Activated T-helper 1 cell treated with anti-CD3 and anti-CD28 coated beads, Interleukin-12 subunit alpha, Interleukin-12 subunit beta, Interleukin-2, Interleukin-4 antibody, amounts not matched to agents 30 ng/mL and 10 ng/mL and 1 ng/mL, durations not matched to agents 14 hours and 24 hours and 36 hours (primary cell): ENCODE measurements at regions not wholly inside any gene's neighbourhood (a gene's known extent, or its start where the extent isn't known, plus 50 kb on each side); places are given as distances from the start of the nearest gene placed in this dataset.
"Not testable (repeated sequence)": the region's sequence is repeated elsewhere in the genome, so short reads cannot be mapped to it uniquely, and the experiment has no call there.

Experiments used
- DNase-seq: peaks from one replicate; pipeline ENCODE4 v3.0.0; 2021; ENCODE audit warnings: low spot score
- H3K27ac Mint-ChIP-seq: one replicate; pipeline ENCODE4 v1.8.0; 2021; ENCODE audit warnings: mild to moderate bottlenecking, mixed read lengths
- H3K27me3 Mint-ChIP-seq: one replicate; pipeline ENCODE4 v1.8.0; 2022; ENCODE audit warnings: mild to moderate bottlenecking, moderate library complexity, mixed read lengths; ENCODE audit not compliant: insufficient read depth
- H3K36me3 Mint-ChIP-seq: one replicate; pipeline ENCODE4 v1.8.0; 2021; ENCODE audit warnings: low read depth, mixed read lengths
- H3K4me1 Mint-ChIP-seq: one replicate; pipeline ENCODE4 v1.8.0; 2021; ENCODE audit warnings: low read depth, mixed read lengths
- H3K4me3 Mint-ChIP-seq: one replicate; pipeline ENCODE4 v1.8.0; 2021; ENCODE audit warnings: mild to moderate bottlenecking, moderate library complexity, mixed read lengths
- H3K9me3 Mint-ChIP-seq: one replicate; pipeline ENCODE4 v1.8.0; 2021; ENCODE audit warnings: mixed read lengths
- intact Hi-C: fragments of 100-400 bp; cut with micrococcal nuclease; formaldehyde crosslinking; loops from one replicate; pipeline ENCODE4 v1.15.1; 2024

- DNase-seq, H3K4me1 Mint-ChIP-seq, intact Hi-C loops, H3K36me3 Mint-ChIP-seq, H3K4me3 Mint-ChIP-seq, H3K27ac Mint-ChIP-seq, H3K27me3 Mint-ChIP-seq: not testable (repeated sequence)
- H3K9me3 Mint-ChIP-seq: peaks cover 71% of the 10 kb centered on the region
Measured at GRCh38 chr4:49219489-49220225, 233.6 kb downstream of the CWH43 start.

- no peak overlapping the region for H3K4me3 Mint-ChIP-seq
- no peak overlapping the region for H3K27ac Mint-ChIP-seq
- DNase-seq: no peak
- no peaks in the 10 kb centered on the region for H3K36me3 Mint-ChIP-seq
- H3K27me3 Mint-ChIP-seq: no peaks in the 10 kb centered on the region
- H3K4me1 Mint-ChIP-seq: no peaks in the 10 kb centered on the region
- intact Hi-C loops: no loop called here
- H3K9me3 Mint-ChIP-seq: peaks cover 63% of the 10 kb centered on the region
Measured at GRCh38 chr4:49221209-49221608, 235.1 kb downstream of the CWH43 start.

GRCh38 chr4:49222810-49223209 lies 236.7 kb downstream of the CWH43 start:
- H3K27me3 Mint-ChIP-seq, H3K4me1 Mint-ChIP-seq, intact Hi-C loops, DNase-seq, H3K36me3 Mint-ChIP-seq, H3K27ac Mint-ChIP-seq, H3K4me3 Mint-ChIP-seq: not testable (repeated sequence)
- H3K9me3 Mint-ChIP-seq: peaks cover 53% of the 10 kb centered on the region

GRCh38 chr4:49226216-49226866 lies 240.3 kb downstream of the CWH43 start:
- H3K4me1 Mint-ChIP-seq, H3K36me3 Mint-ChIP-seq, H3K27me3 Mint-ChIP-seq, H3K27ac Mint-ChIP-seq, H3K4me3 Mint-ChIP-seq, DNase-seq, intact Hi-C loops: not testable (repeated sequence)
- peaks cover 30% of the 10 kb centered on the region for H3K9me3 Mint-ChIP-seq

- H3K4me3 Mint-ChIP-seq, intact Hi-C loops, H3K27me3 Mint-ChIP-seq, DNase-seq, H3K4me1 Mint-ChIP-seq, H3K27ac Mint-ChIP-seq, H3K36me3 Mint-ChIP-seq: not testable (repeated sequence)
- peaks cover 18% of the 10 kb centered on the region for H3K9me3 Mint-ChIP-seq
Measured at GRCh38 chr4:49227941-49228340, 241.9 kb downstream of the CWH43 start.

GRCh38 chr4:49229243-49229642 lies 243.2 kb downstream of the CWH43 start:
- DNase-seq, H3K27me3 Mint-ChIP-seq, H3K4me3 Mint-ChIP-seq, H3K36me3 Mint-ChIP-seq, intact Hi-C loops, H3K27ac Mint-ChIP-seq, H3K4me1 Mint-ChIP-seq: not testable (repeated sequence)
- peaks cover 18% of the 10 kb centered on the region for H3K9me3 Mint-ChIP-seq

GRCh38 chr4:49229713-49230112 lies 243.6 kb downstream of the CWH43 start:
- intact Hi-C loops, DNase-seq, H3K4me3 Mint-ChIP-seq, H3K27ac Mint-ChIP-seq, H3K36me3 Mint-ChIP-seq, H3K4me1 Mint-ChIP-seq, H3K27me3 Mint-ChIP-seq: not testable (repeated sequence)
- H3K9me3 Mint-ChIP-seq: peaks cover 17% of the 10 kb centered on the region

- H3K36me3 Mint-ChIP-seq, intact Hi-C loops, DNase-seq, H3K27ac Mint-ChIP-seq, H3K4me1 Mint-ChIP-seq, H3K4me3 Mint-ChIP-seq, H3K27me3 Mint-ChIP-seq: not testable (repeated sequence)
- H3K9me3 Mint-ChIP-seq: peaks cover 30% of the 10 kb centered on the region
Measured at GRCh38 chr4:49233346-49233745, 247.3 kb downstream of the CWH43 start.

GRCh38 chr4:49233749-49234148 lies 247.7 kb downstream of the CWH43 start:
- intact Hi-C loops, H3K4me1 Mint-ChIP-seq, H3K4me3 Mint-ChIP-seq, DNase-seq, H3K27ac Mint-ChIP-seq, H3K27me3 Mint-ChIP-seq, H3K36me3 Mint-ChIP-seq: not testable (repeated sequence)
- peaks cover 29% of the 10 kb centered on the region for H3K9me3 Mint-ChIP-seq

- H3K36me3 Mint-ChIP-seq, H3K27me3 Mint-ChIP-seq, H3K4me3 Mint-ChIP-seq, H3K27ac Mint-ChIP-seq, DNase-seq, intact Hi-C loops, H3K4me1 Mint-ChIP-seq: not testable (repeated sequence)
- peaks cover 29% of the 10 kb centered on the region for H3K9me3 Mint-ChIP-seq
Measured at GRCh38 chr4:49234382-49234781, 248.3 kb downstream of the CWH43 start.

GRCh38 chr4:49235413-49236160 lies 249.5 kb downstream of the CWH43 start:
- intact Hi-C loops, H3K4me1 Mint-ChIP-seq, H3K36me3 Mint-ChIP-seq, H3K4me3 Mint-ChIP-seq, H3K27me3 Mint-ChIP-seq, H3K27ac Mint-ChIP-seq, DNase-seq: not testable (repeated sequence)
- peaks cover 36% of the 10 kb centered on the region for H3K9me3 Mint-ChIP-seq

- H3K27me3 Mint-ChIP-seq, H3K4me1 Mint-ChIP-seq, DNase-seq, H3K27ac Mint-ChIP-seq, intact Hi-C loops, H3K36me3 Mint-ChIP-seq, H3K4me3 Mint-ChIP-seq: not testable (repeated sequence)
- peaks cover 40% of the 10 kb centered on the region for H3K9me3 Mint-ChIP-seq
Measured at GRCh38 chr4:49236474-49236873, 250.4 kb downstream of the CWH43 start.

- H3K4me3 Mint-ChIP-seq, H3K27me3 Mint-ChIP-seq, H3K27ac Mint-ChIP-seq, DNase-seq, H3K4me1 Mint-ChIP-seq, intact Hi-C loops, H3K36me3 Mint-ChIP-seq: not testable (repeated sequence)
- H3K9me3 Mint-ChIP-seq: peaks cover 35% of the 10 kb centered on the region
Measured at GRCh38 chr4:49241295-49241694, 255.2 kb downstream of the CWH43 start.
